HUES6 (cell line): ENCODE measurements at regions not wholly inside any gene's neighbourhood (a gene's known extent, or its start where the extent isn't known, plus 50 kb on each side); places are given as distances from the start of the nearest gene placed in this dataset.
A peak's percentile ranks its signal among the peaks of the same experiment; 100 is the strongest.
"Not testable (repeated sequence)": the region's sequence is repeated elsewhere in the genome, so short reads cannot be mapped to it uniquely, and the experiment has no call there.

ENCODE experiments used
- H3K27ac ChIP-seq: 2 replicates; pipeline ENCODE4 v1.7.0; 2013; ENCODE audit warnings: low read depth, mild to moderate bottlenecking, low read length, inconsistent platforms
- H3K27me3 ChIP-seq: 2 replicates; pipeline ENCODE4 v1.6.1; 2013; ENCODE audit warnings: low read length; ENCODE audit not compliant: control insufficient read depth, insufficient read depth
- H3K36me3 ChIP-seq: 2 replicates; pipeline ENCODE4 v1.6.1; 2013; ENCODE audit warnings: low read length; ENCODE audit not compliant: control insufficient read depth, insufficient read depth
- H3K4me1 ChIP-seq: 2 replicates; pipeline ENCODE4 v1.6.1; 2013; ENCODE audit warnings: low read length; ENCODE audit not compliant: control insufficient read depth, insufficient read depth
- H3K4me3 ChIP-seq: 2 replicates; pipeline ENCODE4 v1.5.1; 2013; ENCODE audit warnings: low read depth, low read length
- H3K9ac ChIP-seq: one replicate; pipeline ENCODE4 v1.6.1; 2013; ENCODE audit warnings: mild to moderate bottlenecking, low read length
- H3K9me3 ChIP-seq: 2 replicates; pipeline ENCODE4 v1.6.1; 2013; ENCODE audit warnings: low read depth, low read length; ENCODE audit not compliant: control insufficient read depth, insufficient read depth

DNA sequence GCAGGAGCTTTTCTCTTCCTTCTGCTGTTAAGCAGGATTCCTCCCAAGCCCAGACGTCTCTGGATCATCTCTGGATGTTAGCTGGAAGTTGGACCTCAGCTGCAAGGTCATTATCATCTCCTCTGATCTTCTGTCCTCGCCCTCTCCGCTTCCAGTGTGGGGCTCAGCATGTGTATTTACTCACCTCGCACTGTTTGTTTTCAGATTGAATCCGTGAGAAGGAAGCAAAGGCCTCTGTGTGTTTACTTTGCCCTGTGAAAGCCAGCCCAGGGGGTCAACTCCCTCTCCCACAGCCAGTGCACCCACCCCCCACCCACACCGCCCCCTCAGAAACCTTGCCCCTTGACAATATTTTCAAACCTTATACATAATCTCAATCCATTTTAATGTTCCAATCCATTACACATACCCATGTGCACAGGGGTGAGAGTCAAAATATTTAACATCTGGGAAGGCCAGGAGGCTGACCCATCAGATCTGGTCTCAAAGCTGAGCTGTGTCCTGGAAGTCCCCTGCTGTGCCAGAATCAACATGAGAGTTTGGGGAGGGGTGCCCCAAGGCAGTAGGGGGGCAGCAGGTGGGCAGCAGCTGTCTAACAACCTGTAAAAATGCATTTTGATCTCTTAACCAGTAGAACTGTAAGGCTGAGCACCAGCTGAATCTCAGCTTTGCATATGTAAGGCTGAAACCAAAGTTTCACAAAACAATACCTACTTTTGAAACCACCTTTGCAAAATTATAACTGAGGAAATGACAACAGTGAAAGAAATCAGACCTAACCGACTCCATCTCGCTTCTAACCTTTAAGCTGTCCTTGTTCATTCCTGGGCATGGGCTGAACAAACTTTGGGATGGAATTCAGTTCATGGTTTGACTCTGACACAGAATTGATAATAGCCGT lies 157.9 kb downstream of the ZNF664 start:
- H3K4me3 ChIP-seq = no peak overlapping the region
- peak overlapping the region; percentile 16; the same call in 1 of the 2 replicates for H3K27ac ChIP-seq
- peak overlapping the region; percentile 31 for H3K9ac ChIP-seq
- peaks cover 23% of the 10 kb centered on the region for H3K4me1 ChIP-seq
- no peaks in the 10 kb centered on the region for H3K36me3 ChIP-seq
- H3K27me3 ChIP-seq = no peaks in the 10 kb centered on the region
- no peaks in the 10 kb centered on the region for H3K9me3 ChIP-seq

DNA sequence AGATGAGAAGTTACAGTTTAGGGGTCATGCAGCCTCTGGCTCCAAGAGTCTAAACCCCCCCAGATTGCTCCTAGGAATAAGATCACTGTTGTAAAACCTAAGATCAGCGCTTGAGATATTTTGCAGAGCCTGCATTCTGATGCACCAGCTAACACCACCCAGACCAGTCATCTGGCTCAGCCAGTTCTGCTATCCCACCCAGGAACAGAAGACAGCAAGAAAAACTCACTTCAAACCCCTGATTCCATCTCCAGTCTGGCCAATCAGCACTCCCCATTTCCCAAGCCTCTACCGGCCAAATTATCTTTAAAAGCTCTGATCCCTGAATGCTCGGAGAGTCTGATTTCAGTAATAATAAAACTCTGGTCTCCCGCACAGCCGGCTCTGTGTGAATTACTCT lies 158.6 kb downstream of the ZNF664 start:
- Histone ChIP-seq H3K9me3 (peaks cover under 1% of the 10 kb centered on the region; the same call in 1 of the 2 replicates), H3K9ac (no peak overlapping the region), H3K27me3 (no peaks in the 10 kb centered on the region), H3K27ac (peak overlapping the region; percentile 16; the same call in 1 of the 2 replicates), H3K4me1 (peaks cover 23% of the 10 kb centered on the region), H3K4me3 (no peak overlapping the region), H3K36me3 (no peaks in the 10 kb centered on the region)

GRCh38 chr12:124132530-124132929 lies 159.5 kb downstream of the ZNF664 start:
- H3K27ac ChIP-seq = no peak overlapping the region; the same call in 1 of the 2 replicates
- H3K27me3 ChIP-seq = no peaks in the 10 kb centered on the region
- no peak overlapping the region for H3K4me3 ChIP-seq
- no peaks in the 10 kb centered on the region for H3K36me3 ChIP-seq
- no peak overlapping the region for H3K9ac ChIP-seq
- H3K4me1 ChIP-seq = peaks cover 23% of the 10 kb centered on the region
- peaks cover 8% of the 10 kb centered on the region for H3K9me3 ChIP-seq

DNA sequence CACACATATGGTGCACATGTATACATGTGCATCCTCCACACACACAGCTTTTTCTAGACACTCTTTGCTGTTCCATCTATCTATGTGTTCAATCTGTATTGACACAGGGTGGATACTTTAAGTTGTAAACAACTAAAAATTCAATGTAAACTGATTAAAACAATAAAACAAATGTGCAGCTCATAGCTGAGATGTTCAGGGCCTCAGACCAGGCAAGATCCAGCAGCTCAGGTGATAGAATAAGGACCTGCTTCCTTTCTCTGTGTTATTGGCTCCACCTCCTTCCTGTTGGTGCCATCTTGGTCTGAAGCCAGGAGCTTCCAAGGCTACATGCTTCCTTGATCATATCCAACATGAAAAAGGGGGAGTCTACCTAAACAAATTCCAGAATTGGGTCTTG lies 158.1 kb upstream of the RFLNA start:
- H3K27me3 ChIP-seq = no peaks in the 10 kb centered on the region
- no peak overlapping the region for H3K9ac ChIP-seq

DNA sequence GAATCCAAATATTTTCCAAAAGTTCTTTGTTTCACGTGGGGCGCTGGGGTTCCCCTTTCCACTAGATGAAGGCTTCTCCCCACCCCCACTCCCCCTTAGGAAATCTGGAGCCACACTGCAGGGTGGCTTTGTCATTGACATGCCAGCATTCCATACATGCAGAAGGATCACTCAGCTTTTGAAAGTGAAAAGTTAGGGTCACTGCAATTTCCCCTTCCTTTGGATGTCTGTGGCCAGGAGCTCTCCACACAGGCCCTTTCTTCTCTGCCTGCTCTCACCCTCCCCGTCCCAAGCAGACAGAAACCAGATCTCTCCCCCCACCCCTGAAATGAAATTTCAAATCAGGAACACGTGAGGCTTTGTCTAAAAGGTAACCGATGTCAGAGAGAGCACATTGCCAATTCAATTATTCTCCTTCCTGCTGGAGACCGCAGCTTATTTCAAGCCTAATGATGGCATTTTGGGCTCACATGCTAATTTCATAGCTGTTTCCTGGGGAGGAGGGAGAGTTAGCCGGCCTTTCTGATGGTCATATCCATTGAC lies 153.9 kb upstream of the RFLNA start:
- Histone ChIP-seq H3K9ac (peak overlapping the region; percentile 61), H3K27me3 (no peaks in the 10 kb centered on the region), H3K27ac (peak overlapping the region; percentile 78)

More for the DNA sequence above, 158.1 kb upstream of the RFLNA start:
- no peak overlapping the region for H3K4me3 ChIP-seq
- H3K27ac ChIP-seq = no peak overlapping the region
- peaks cover 22% of the 10 kb centered on the region for H3K9me3 ChIP-seq
- H3K4me1 ChIP-seq = peaks cover 23% of the 10 kb centered on the region
- no peaks in the 10 kb centered on the region for H3K36me3 ChIP-seq

DNA sequence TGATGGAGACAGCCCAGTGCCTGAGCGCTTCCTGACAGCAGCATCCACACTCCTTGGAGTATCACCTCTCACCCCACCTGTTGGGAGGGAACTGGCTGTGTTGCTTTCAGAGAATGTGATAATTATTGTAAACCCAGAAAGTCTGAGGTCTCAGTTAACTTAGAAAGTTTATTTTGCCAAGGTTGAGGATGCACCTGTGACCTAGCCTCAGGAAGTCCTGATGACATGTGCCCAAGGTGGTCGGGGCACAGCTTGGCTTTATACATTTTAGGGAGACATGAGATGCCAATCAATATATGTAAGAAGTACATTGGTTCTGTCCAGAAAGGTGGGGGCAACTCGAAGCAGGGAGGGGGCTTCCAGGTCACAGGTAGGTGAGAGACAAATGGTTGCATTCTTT lies 153.3 kb upstream of the RFLNA start:
- H3K27me3 ChIP-seq, H3K36me3 ChIP-seq, H3K4me3 ChIP-seq: not testable (repeated sequence)
- peak overlapping the region; percentile 78 for H3K27ac ChIP-seq
- H3K9me3 ChIP-seq = peaks cover 55% of the 10 kb centered on the region
- peaks cover 18% of the 10 kb centered on the region for H3K4me1 ChIP-seq
- peak overlapping the region; percentile 61 for H3K9ac ChIP-seq

More for the DNA sequence above, 153.9 kb upstream of the RFLNA start:
- Histone ChIP-seq H3K9me3 (peaks cover 55% of the 10 kb centered on the region), H3K4me1 (peaks cover 18% of the 10 kb centered on the region), H3K4me3 (no peak overlapping the region; the same call in 1 of the 2 replicates), H3K36me3 (peaks cover 5% of the 10 kb centered on the region; the same call in 1 of the 2 replicates)

DNA sequence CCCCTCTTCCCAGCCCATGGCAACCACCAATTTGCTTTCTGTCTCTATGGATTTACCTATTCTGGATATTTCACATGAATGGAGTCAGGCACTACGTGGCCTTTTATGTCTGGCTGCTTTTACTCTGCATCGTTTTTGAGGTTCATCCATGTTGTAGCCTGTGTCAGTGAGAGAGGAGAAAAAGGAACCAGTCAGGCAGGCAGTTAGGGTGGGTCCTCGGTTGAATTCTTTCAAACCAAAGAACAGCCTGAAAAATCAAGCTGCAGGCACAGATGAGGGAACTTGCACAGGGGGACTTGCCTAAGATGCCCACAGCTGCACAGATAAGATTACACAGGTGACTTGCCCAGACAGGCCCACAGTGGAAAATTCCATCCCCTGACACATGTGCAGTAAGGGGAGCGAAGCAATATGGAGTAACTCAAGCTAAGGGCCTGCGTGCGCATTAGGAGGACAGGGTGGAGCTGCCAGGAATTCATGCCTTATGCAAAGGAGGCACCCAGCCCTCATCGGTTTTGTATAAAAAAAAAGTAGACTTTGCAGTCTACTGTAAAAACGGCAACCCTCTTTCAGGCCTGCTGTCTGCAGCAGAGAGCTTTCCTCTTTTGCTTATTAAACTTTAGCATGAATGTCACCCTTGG lies 152.4 kb upstream of the RFLNA start:
- Histone ChIP-seq H3K9me3 (peaks cover 52% of the 10 kb centered on the region), H3K9ac (no peak overlapping the region), H3K4me1 (peaks cover 23% of the 10 kb centered on the region), H3K36me3 (peaks cover 5% of the 10 kb centered on the region; the same call in 1 of the 2 replicates), H3K4me3 (no peak overlapping the region), H3K27me3 (no peaks in the 10 kb centered on the region), H3K27ac (no peak overlapping the region)

DNA sequence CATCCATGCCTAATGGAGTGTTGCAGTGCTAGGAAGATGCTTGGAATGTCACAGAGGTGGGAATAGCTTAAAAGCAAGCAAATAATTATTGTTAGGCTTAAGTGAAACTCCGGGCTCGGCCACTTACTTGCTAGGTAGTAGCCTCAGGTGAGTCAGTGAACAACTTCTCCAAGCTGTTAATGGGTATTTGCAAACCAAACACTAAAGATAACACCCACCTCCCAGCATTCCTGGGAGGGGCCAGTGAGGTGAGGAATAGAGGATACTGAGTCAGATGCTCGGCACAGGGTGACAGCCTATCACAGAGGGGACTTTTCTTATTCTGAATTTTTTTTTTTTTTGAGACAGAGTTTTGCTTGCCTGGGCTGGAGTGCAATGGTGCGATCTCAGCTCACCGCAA lies 151.2 kb upstream of the RFLNA start:
- no peak overlapping the region for H3K27ac ChIP-seq
- H3K27me3 ChIP-seq = no peaks in the 10 kb centered on the region
- no peak overlapping the region for H3K4me3 ChIP-seq

DNA sequence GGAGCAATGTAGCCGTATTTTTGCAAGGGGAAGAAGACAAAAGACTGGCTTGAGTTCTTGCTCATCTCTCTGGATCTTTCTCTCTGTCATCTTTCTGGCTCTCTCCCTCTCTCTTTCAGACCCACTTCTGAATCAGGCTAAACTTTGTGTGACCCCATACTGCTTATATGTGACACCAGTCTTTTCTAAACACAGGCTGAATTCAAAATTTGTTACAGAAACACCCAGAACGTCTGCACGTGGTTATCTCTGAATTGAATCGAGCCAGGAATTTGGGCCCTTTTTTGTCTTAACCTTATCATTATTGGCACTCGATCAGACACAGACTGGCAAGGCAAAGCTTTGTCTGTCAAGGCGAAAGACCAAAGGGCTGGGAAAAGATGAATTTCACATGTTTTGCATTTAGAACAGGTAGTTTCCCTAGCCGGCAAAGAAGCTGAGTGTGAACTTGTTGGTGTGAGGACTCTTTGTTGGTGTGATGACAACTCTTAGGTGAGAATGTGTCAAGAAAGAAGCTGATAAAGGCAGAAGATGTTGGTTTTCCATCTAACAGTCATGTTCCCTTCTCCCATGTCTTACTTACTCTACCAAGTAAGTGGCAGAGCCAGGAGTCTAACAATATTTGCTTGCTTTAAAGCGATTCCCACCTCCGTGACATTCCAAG lies 150.2 kb upstream of the RFLNA start:
- Histone ChIP-seq H3K4me3 (no peak overlapping the region), H3K36me3 (peaks cover 5% of the 10 kb centered on the region; the same call in 1 of the 2 replicates), H3K9ac (no peak overlapping the region), H3K27ac (no peak overlapping the region), H3K4me1 (peaks cover 29% of the 10 kb centered on the region), H3K9me3 (peaks cover 56% of the 10 kb centered on the region), H3K27me3 (no peaks in the 10 kb centered on the region)

More for the DNA sequence above, 151.2 kb upstream of the RFLNA start:
- Histone ChIP-seq H3K9me3 (peaks cover 48% of the 10 kb centered on the region), H3K36me3 (peaks cover 5% of the 10 kb centered on the region; the same call in 1 of the 2 replicates), H3K9ac (no peak overlapping the region), H3K4me1 (peaks cover 26% of the 10 kb centered on the region)

- peaks cover 62% of the 10 kb centered on the region for H3K9me3 ChIP-seq
- H3K9ac ChIP-seq = no peak overlapping the region
- no peaks in the 10 kb centered on the region for H3K27me3 ChIP-seq
- peaks cover 13% of the 10 kb centered on the region; the same call in 1 of the 2 replicates for H3K4me1 ChIP-seq
- no peak overlapping the region for H3K27ac ChIP-seq
- H3K36me3 ChIP-seq = peaks cover 5% of the 10 kb centered on the region; the same call in 1 of the 2 replicates
- no peak overlapping the region for H3K4me3 ChIP-seq
These were observed 147.9 kb upstream of the RFLNA start for GRCh38 chr12:124147027-124147426.
